GM12891 (cell line): ENCODE measurements at regions not wholly inside any gene's neighbourhood (a gene's known extent, or its start where the extent isn't known, plus 50 kb on each side); places are given as distances from the start of the nearest gene placed in this dataset.

ENCODE experiments used
- PAX5 ChIP-seq: IDR thresholded peaks from 2 replicates; pipeline ENCODE4 v1.6.1; 2011; ENCODE audit warnings: low read length, moderate library complexity, mild to moderate bottlenecking; ENCODE audit not compliant: insufficient read depth, severe bottlenecking
- POLR2A ChIP-seq: IDR thresholded peaks from 2 replicates; pipeline ENCODE4 v1.6.1; 2011; ENCODE audit warnings: low read depth, low read length, control low read depth
- POLR2AphosphoS5 ChIP-seq: IDR thresholded peaks from 2 replicates; pipeline ENCODE4 v1.6.1; 2011; ENCODE audit warnings: low read depth, low read length, control low read depth
- SPI1 ChIP-seq: IDR thresholded peaks from 2 replicates; pipeline ENCODE4 v1.6.1; 2011; ENCODE audit warnings: low read depth, low read length, control low read depth
- TAF1 ChIP-seq: IDR thresholded peaks from 2 replicates; pipeline ENCODE4 v1.6.1; 2011; ENCODE audit warnings: low read depth, low read length, control low read depth

DNA sequence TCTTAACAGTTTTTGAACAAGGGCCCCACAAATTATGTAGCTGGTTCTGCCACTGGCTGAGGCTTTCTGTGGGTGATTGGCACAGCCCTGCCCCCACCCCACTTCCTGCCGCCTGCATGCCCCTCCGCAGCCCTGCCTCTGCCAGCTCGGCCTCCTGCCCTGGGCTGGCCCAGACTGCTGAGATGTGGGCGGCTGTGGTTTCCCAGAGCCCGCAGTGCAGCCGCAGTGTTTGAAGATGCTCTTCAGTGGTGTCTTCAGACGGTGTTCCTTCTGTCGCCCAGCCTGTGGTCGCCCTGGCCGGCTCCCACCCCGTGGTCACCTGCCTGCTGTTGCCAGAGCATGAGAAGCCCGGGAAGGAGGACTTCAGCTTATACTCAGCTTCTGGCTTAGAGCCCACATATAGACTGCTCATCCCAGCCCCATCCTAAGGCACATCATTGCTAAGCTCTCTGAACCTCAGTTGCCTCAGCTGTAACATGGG, 154.3 kb downstream of the VEGFA start:
- TF ChIP-seq POLR2AphosphoS5 (no peak), POLR2A (no peak), TAF1 (no peak), SPI1 (no peak), PAX5 (no peak)
